ENCODE measurements at regions not wholly inside any gene's neighbourhood (a gene's known extent, or its start where the extent isn't known, plus 50 kb on each side); places are given as distances from the start of the nearest gene placed in this dataset.

DNA sequence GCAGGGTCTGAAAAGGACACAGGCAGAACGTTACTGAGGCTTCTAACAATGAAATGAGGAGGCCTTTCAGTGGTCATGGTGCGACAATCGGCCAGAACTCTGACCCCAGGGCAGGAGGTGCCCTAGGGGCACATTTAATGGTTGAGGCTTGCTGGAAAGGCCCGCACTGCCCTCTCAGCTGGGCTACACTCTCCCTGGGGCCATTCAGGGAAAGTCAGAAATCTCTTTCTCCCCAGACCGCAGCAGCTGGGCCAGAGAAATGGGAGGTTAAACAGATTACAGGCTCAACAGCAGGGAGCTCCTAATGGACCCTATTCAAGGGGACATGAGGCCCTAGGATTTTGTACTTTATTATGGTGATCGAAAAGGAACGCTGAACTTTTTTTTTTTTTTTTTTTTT, 85.6 kb upstream of the FGFR2 start:
- TF ChIP-seq, protein P1, sequence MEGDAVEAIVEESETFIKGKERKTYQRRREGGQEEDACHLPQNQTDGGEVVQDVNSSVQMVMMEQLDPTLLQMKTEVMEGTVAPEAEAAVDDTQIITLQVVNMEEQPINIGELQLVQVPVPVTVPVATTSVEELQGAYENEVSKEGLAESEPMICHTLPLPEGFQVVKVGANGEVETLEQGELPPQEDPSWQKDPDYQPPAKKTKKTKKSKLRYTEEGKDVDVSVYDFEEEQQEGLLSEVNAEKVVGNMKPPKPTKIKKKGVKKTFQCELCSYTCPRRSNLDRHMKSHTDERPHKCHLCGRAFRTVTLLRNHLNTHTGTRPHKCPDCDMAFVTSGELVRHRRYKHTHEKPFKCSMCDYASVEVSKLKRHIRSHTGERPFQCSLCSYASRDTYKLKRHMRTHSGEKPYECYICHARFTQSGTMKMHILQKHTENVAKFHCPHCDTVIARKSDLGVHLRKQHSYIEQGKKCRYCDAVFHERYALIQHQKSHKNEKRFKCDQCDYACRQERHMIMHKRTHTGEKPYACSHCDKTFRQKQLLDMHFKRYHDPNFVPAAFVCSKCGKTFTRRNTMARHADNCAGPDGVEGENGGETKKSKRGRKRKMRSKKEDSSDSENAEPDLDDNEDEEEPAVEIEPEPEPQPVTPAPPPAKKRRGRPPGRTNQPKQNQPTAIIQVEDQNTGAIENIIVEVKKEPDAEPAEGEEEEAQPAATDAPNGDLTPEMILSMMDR (IDR thresholded peaks at IDR 0.05) = no peak
- no peak for TF ChIP-seq ZFX (IDR thresholded peaks at IDR 0.05; ENCODE audit: borderline replicate concordance)

All from 22Rv1 (cell line).